ENCODE measurements at regions not wholly inside any gene's neighbourhood (a gene's known extent, or its start where the extent isn't known, plus 50 kb on each side); places are given as distances from the start of the nearest gene placed in this dataset.
"Not testable (repeated sequence)": the region's sequence is repeated elsewhere in the genome, so short reads cannot be mapped to it uniquely, and the experiment has no call there.

- H3K79me2 ChIP-seq (ENCODE audit: insufficient read depth): no peaks in the 10 kb centered on the region
- H3K9me3 ChIP-seq (ENCODE audit: low read depth): no peaks in the 10 kb centered on the region
- TF ChIP-seq EZH2 (IDR thresholded peaks at IDR 0.05; ENCODE audit: insufficient read depth, poor library complexity, severe bottlenecking) (no peak), EZH2phosphoT487 (IDR thresholded peaks at IDR 0.05; ENCODE audit: insufficient read depth, low read depth) (no peak)
- H3K4me1 ChIP-seq (ENCODE audit: insufficient read depth): no peaks in the 10 kb centered on the region
- no peaks in the 10 kb centered on the region for H3K27me3 ChIP-seq (replicated peaks; ENCODE audit: insufficient read depth)
- no peak overlapping the region for H3K9ac ChIP-seq
- no peaks in the 10 kb centered on the region for H3K9me2 ChIP-seq (ENCODE audit: insufficient read depth)
- in situ Hi-C loops (cut with MboI): no loop called here
- H3K4me2 ChIP-seq (ENCODE audit: unreplicated experiment): no peak overlapping the region
- H3K27ac ChIP-seq: no peak overlapping the region
- no peak overlapping the region for H2AFZ ChIP-seq
- WGBS, 2 experiments (ENCODE audit: low coverage in 1 of 2, low lambda C conversion rate in 2 of 2, missing lambda C conversion rate in 2 of 2): 53 to 65% methylated on average over 2 of the region's 2 CpGs
- H3F3A ChIP-seq (ENCODE audit: insufficient read depth): no peaks in the 10 kb centered on the region
- H3K4me3 ChIP-seq: no peak overlapping the region
- no peak for DNase-seq
- no peaks in the 10 kb centered on the region for H3K36me3 ChIP-seq (ENCODE audit: low read depth)
- H4K20me1 ChIP-seq (ENCODE audit: insufficient read depth): no peaks in the 10 kb centered on the region
These were observed 220.9 kb upstream of the TRPC7 start for GRCh38 chr5:136586196-136586595.

- 80 to 83% methylated on average over 4 of the region's 4 CpGs for WGBS, 2 experiments (ENCODE audit: low coverage in 1 of 2, low lambda C conversion rate in 2 of 2, missing lambda C conversion rate in 2 of 2)
- in situ Hi-C loops (cut with MboI): no loop called here
- Histone ChIP-seq H3K4me3 (no peak overlapping the region), H2AFZ (no peak overlapping the region), H3K4me2 (ENCODE audit: unreplicated experiment) (no peak overlapping the region), H3F3A (ENCODE audit: insufficient read depth) (no peaks in the 10 kb centered on the region), H3K9me3 (ENCODE audit: low read depth) (no peaks in the 10 kb centered on the region), H3K9me2 (ENCODE audit: insufficient read depth) (no peaks in the 10 kb centered on the region), H3K4me1 (ENCODE audit: insufficient read depth) (no peaks in the 10 kb centered on the region), H4K20me1 (ENCODE audit: insufficient read depth) (no peaks in the 10 kb centered on the region), H3K27me3 (replicated peaks; ENCODE audit: insufficient read depth) (no peaks in the 10 kb centered on the region), H3K9ac (no peak overlapping the region), H3K27ac (no peak overlapping the region), H3K79me2 (ENCODE audit: insufficient read depth) (no peaks in the 10 kb centered on the region), H3K36me3 (ENCODE audit: low read depth) (no peaks in the 10 kb centered on the region)
- TF ChIP-seq EZH2phosphoT487 (IDR thresholded peaks at IDR 0.05; ENCODE audit: insufficient read depth, low read depth): no peak
- no peak for TF ChIP-seq EZH2 (IDR thresholded peaks at IDR 0.05; ENCODE audit: insufficient read depth, poor library complexity, severe bottlenecking)
- DNase-seq: no peak
These were observed 219.1 kb upstream of the TRPC7 start for GRCh38 chr5:136584474-136584873.

GRCh38 chr5:136579238-136579637 is 213.9 kb upstream of the TRPC7 start:
- Histone ChIP-seq H3K79me2 (ENCODE audit: insufficient read depth) (no peaks in the 10 kb centered on the region), H3K36me3 (ENCODE audit: low read depth) (no peaks in the 10 kb centered on the region), H3K27ac (no peak overlapping the region), H4K20me1 (ENCODE audit: insufficient read depth) (no peaks in the 10 kb centered on the region), H3K4me1 (ENCODE audit: insufficient read depth) (no peaks in the 10 kb centered on the region), H3K4me3 (no peak overlapping the region), H3K9me2 (ENCODE audit: insufficient read depth) (no peaks in the 10 kb centered on the region), H3K27me3 (replicated peaks; ENCODE audit: insufficient read depth) (no peaks in the 10 kb centered on the region; the same call in 1 of the 2 replicates), H3K9ac (no peak overlapping the region), H2AFZ (no peak overlapping the region), H3K9me3 (ENCODE audit: low read depth) (no peaks in the 10 kb centered on the region), H3K4me2 (ENCODE audit: unreplicated experiment) (no peak overlapping the region), H3F3A (ENCODE audit: insufficient read depth) (no peaks in the 10 kb centered on the region)
- no peak for DNase-seq
- in situ Hi-C loops (cut with MboI): no loop called here
- 31 to 32% methylated on average over 3 of the region's 3 CpGs for WGBS, 2 experiments (ENCODE audit: low coverage in 1 of 2, low lambda C conversion rate in 2 of 2, missing lambda C conversion rate in 2 of 2)
- TF ChIP-seq EZH2phosphoT487 (IDR thresholded peaks at IDR 0.05; ENCODE audit: insufficient read depth, low read depth) (no peak), EZH2 (IDR thresholded peaks at IDR 0.05; ENCODE audit: insufficient read depth, poor library complexity, severe bottlenecking) (no peak)

DNA sequence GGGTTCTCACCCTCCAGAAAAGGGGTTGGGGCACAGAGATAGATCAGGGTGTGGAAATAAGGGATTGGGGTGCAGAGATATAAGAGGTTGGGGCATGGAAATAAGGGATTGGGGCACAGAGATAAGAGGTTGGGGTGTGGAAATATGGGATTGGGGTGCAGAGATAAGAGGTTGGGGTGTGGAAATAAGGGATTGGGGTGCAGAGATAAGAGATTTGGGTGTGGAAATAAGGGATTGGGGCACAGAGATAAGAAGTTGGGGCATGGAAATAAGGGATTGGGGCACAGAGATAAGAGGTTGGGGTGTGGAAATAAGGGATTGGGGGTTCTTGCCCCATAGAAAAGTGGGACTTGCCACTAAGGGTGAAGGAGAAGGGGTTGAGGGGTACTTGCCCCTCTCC is 204.5 kb upstream of the TRPC7 start:
- H3K27me3 ChIP-seq (replicated peaks; ENCODE audit: insufficient read depth); H3F3A ChIP-seq (ENCODE audit: insufficient read depth); H3K27ac ChIP-seq; H3K36me3 ChIP-seq (ENCODE audit: low read depth); H3K4me2 ChIP-seq (ENCODE audit: unreplicated experiment); H3K9me3 ChIP-seq (ENCODE audit: low read depth); DNase-seq; H2AFZ ChIP-seq; H3K4me3 ChIP-seq; H3K9ac ChIP-seq; H3K4me1 ChIP-seq (ENCODE audit: insufficient read depth); H3K9me2 ChIP-seq (ENCODE audit: insufficient read depth); H4K20me1 ChIP-seq (ENCODE audit: insufficient read depth); in situ Hi-C loops (cut with MboI); H3K79me2 ChIP-seq (ENCODE audit: insufficient read depth): not testable (repeated sequence)

DNA sequence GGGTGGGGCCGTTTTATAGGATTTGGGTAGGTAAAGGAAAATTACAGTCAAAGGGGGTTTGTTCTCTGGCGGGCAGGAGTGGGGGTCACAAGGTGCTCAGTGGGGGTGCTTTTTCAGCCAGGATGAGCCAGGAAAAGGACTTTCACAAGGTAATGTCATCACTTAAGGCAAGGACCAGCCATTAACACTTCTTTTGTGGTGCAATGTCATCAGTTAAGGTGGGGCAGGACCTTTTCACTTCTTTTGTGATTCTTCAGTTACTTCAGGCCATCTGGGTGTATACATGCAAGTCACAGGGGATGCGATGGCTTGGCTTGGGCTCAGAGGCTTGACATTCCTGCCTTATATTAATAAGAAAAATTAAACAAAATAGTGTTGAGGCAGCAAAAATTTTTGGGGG is 200.1 kb upstream of the TRPC7 start:
- H3K36me3 ChIP-seq (ENCODE audit: low read depth); H3K27ac ChIP-seq; H3F3A ChIP-seq (ENCODE audit: insufficient read depth); H2AFZ ChIP-seq; H3K79me2 ChIP-seq (ENCODE audit: insufficient read depth); H4K20me1 ChIP-seq (ENCODE audit: insufficient read depth); H3K9me3 ChIP-seq (ENCODE audit: low read depth); in situ Hi-C loops (cut with MboI); H3K27me3 ChIP-seq (replicated peaks; ENCODE audit: insufficient read depth); H3K4me2 ChIP-seq (ENCODE audit: unreplicated experiment); H3K9ac ChIP-seq; H3K4me3 ChIP-seq; H3K9me2 ChIP-seq (ENCODE audit: insufficient read depth); H3K4me1 ChIP-seq (ENCODE audit: insufficient read depth); DNase-seq: not testable (repeated sequence)
- 41 to 43% methylated on average over 3 of the region's 3 CpGs for WGBS, 2 experiments (ENCODE audit: low coverage in 1 of 2, low lambda C conversion rate in 2 of 2, missing lambda C conversion rate in 2 of 2)

- H3K9me2 ChIP-seq (ENCODE audit: insufficient read depth); H3K79me2 ChIP-seq (ENCODE audit: insufficient read depth); H3K27ac ChIP-seq; H3K4me3 ChIP-seq; H3K4me1 ChIP-seq (ENCODE audit: insufficient read depth); H3K36me3 ChIP-seq (ENCODE audit: low read depth); H3K9me3 ChIP-seq (ENCODE audit: low read depth); H3K27me3 ChIP-seq (replicated peaks; ENCODE audit: insufficient read depth); DNase-seq; in situ Hi-C loops (cut with MboI); H4K20me1 ChIP-seq (ENCODE audit: insufficient read depth); H3K9ac ChIP-seq; H3K4me2 ChIP-seq (ENCODE audit: unreplicated experiment); H3F3A ChIP-seq (ENCODE audit: insufficient read depth); H2AFZ ChIP-seq: not testable (repeated sequence)
- WGBS, 2 experiments (ENCODE audit: low coverage in 1 of 2, low lambda C conversion rate in 2 of 2, missing lambda C conversion rate in 2 of 2): 42 to 61% methylated on average over 1 of the region's 1 CpG
These were observed 199.7 kb upstream of the TRPC7 start for GRCh38 chr5:136565050-136565449.

- H3K27me3 ChIP-seq (replicated peaks; ENCODE audit: insufficient read depth); in situ Hi-C loops (cut with MboI); H4K20me1 ChIP-seq (ENCODE audit: insufficient read depth); DNase-seq; H3K4me3 ChIP-seq; H3K9me3 ChIP-seq (ENCODE audit: low read depth); H3K9ac ChIP-seq; H3F3A ChIP-seq (ENCODE audit: insufficient read depth); H3K4me2 ChIP-seq (ENCODE audit: unreplicated experiment); H3K4me1 ChIP-seq (ENCODE audit: insufficient read depth); H2AFZ ChIP-seq; H3K9me2 ChIP-seq (ENCODE audit: insufficient read depth); H3K79me2 ChIP-seq (ENCODE audit: insufficient read depth); H3K36me3 ChIP-seq (ENCODE audit: low read depth); H3K27ac ChIP-seq: not testable (repeated sequence)
- WGBS, 2 experiments (ENCODE audit: low coverage in 1 of 2, low lambda C conversion rate in 2 of 2, missing lambda C conversion rate in 2 of 2): 69 to 70% methylated on average over 5 of the region's 5 CpGs
These were observed 199.1 kb upstream of the TRPC7 start for GRCh38 chr5:136564431-136564830.
